Stomach (tissue), 4 donors: ENCODE measurements at regions not wholly inside any gene's neighbourhood (a gene's known extent, or its start where the extent isn't known, plus 50 kb on each side); places are given as distances from the start of the nearest gene placed in this dataset.

Experiments used
- CTCF ChIP-seq, 7 experiments: fragments of 450-650 bp in 4 of 7; fragments of 200-600 bp in 3 of 7; sonication (generic) in 3 of 7; IDR thresholded peaks; one replicate each; pipeline ENCODE4 v1.5.1; 2016 to 2019; ENCODE audit warnings: antibody characterized with exemption in 7 of 7, control low read depth in 2 of 7, mild to moderate bottlenecking in 1 of 7
- POLR2A ChIP-seq, 4 donors: fragments of 450-650 bp; IDR thresholded peaks; one replicate each; pipeline ENCODE4 v1.6.1; 2016; ENCODE audit warnings: antibody characterized with exemption in 4 of 4, control low read depth in 2 of 4, mild to moderate bottlenecking in 1 of 4, moderate library complexity in 1 of 4
- POLR2AphosphoS5 ChIP-seq, 3 donors: sonication (generic); formaldehyde crosslinking; IDR thresholded peaks; one replicate each; pipeline ENCODE4 v1.6.1; 2016; ENCODE audit warnings: antibody characterized with exemption in 3 of 3

GRCh38 chr5:30100148-30100713, 1093.3 kb upstream of the CDH6 start:
- TF ChIP-seq CTCF (IDR thresholded peaks at IDR 0.05) (no peak), POLR2A (IDR thresholded peaks at IDR 0.05) (no peak), POLR2AphosphoS5 (IDR thresholded peaks at IDR 0.05) (no peak)
